Osteoblast (primary cell): ENCODE measurements at regions not wholly inside any gene's neighbourhood (a gene's known extent, or its start where the extent isn't known, plus 50 kb on each side); places are given as distances from the start of the nearest gene placed in this dataset.

Experiments used
- DNase-seq: peaks from one replicate; pipeline ENCODE4 v3.0.0; 2011; ENCODE audit warnings: low spot score, mixed read lengths; ENCODE audit not compliant: insufficient read length; ENCODE audit errors: missing footprints
- H2AFZ ChIP-seq: 2 replicates; pipeline ENCODE4 v1.6.0; 2011; ENCODE audit warnings: mild to moderate bottlenecking, low read length
- H3K27ac ChIP-seq: 2 replicates; pipeline ENCODE4 v1.5.1; 2011; ENCODE audit warnings: mild to moderate bottlenecking, low read depth, low read length, moderate library complexity
- H3K27me3 ChIP-seq: 2 replicates; pipeline ENCODE4 v1.6.0; 2012; ENCODE audit warnings: mild to moderate bottlenecking, control low read depth, inconsistent platforms, low read length, moderate library complexity; ENCODE audit not compliant: insufficient read depth
- H3K36me3 ChIP-seq: 2 replicates; pipeline ENCODE4 v1.5.1; 2011; ENCODE audit warnings: mild to moderate bottlenecking, low read length, control low read depth, moderate library complexity; ENCODE audit not compliant: insufficient read depth
- H3K4me1 ChIP-seq: 2 replicates; pipeline ENCODE4 v1.5.1; 2011; ENCODE audit warnings: mild to moderate bottlenecking, low read length, control low read depth, moderate library complexity; ENCODE audit not compliant: insufficient read depth
- H3K4me2 ChIP-seq: 2 replicates; pipeline ENCODE4 v1.6.0; 2011; ENCODE audit warnings: mild to moderate bottlenecking, low read length; ENCODE audit not compliant: insufficient read depth
- H3K4me3 ChIP-seq: fragments of 200-600 bp; sonication (generic); 3 replicates; pipeline ENCODE4 v1.5.1; 2012; ENCODE audit warnings: mild to moderate bottlenecking, low read length, inconsistent platforms; ENCODE audit not compliant: insufficient read depth
- H3K79me2 ChIP-seq: 2 replicates; pipeline ENCODE4 v1.6.0; 2012; ENCODE audit warnings: mild to moderate bottlenecking, low read length, control low read depth, inconsistent platforms; ENCODE audit not compliant: insufficient read depth
- H3K9me3 ChIP-seq: 2 replicates; pipeline ENCODE4 v1.5.1; 2011; ENCODE audit warnings: low read depth, low read length, control low read depth
- H4K20me1 ChIP-seq: 2 replicates; pipeline ENCODE4 v1.6.0; 2012; ENCODE audit warnings: mild to moderate bottlenecking, low read length, control low read depth; ENCODE audit not compliant: insufficient read depth
- TF ChIP-seq, protein P1 (sequence below): IDR thresholded peaks from 2 replicates; pipeline ENCODE4 v1.5.1; 2011; ENCODE audit warnings: mild to moderate bottlenecking, low read depth, low read length, moderate library complexity; ENCODE audit errors: extremely low read depth

- Histone ChIP-seq H3K79me2 (no peaks in the 10 kb centered on the region), H2AFZ (no peak overlapping the region), H3K27me3 (no peaks in the 10 kb centered on the region), H4K20me1 (no peaks in the 10 kb centered on the region), H3K27ac (no peak overlapping the region), H3K36me3 (no peaks in the 10 kb centered on the region), H3K4me1 (no peaks in the 10 kb centered on the region), H3K4me2 (no peak overlapping the region), H3K9me3 (no peaks in the 10 kb centered on the region), H3K4me3 (no peak overlapping the region)
- no peak for DNase-seq
- TF ChIP-seq, protein P1, sequence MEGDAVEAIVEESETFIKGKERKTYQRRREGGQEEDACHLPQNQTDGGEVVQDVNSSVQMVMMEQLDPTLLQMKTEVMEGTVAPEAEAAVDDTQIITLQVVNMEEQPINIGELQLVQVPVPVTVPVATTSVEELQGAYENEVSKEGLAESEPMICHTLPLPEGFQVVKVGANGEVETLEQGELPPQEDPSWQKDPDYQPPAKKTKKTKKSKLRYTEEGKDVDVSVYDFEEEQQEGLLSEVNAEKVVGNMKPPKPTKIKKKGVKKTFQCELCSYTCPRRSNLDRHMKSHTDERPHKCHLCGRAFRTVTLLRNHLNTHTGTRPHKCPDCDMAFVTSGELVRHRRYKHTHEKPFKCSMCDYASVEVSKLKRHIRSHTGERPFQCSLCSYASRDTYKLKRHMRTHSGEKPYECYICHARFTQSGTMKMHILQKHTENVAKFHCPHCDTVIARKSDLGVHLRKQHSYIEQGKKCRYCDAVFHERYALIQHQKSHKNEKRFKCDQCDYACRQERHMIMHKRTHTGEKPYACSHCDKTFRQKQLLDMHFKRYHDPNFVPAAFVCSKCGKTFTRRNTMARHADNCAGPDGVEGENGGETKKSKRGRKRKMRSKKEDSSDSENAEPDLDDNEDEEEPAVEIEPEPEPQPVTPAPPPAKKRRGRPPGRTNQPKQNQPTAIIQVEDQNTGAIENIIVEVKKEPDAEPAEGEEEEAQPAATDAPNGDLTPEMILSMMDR: no peak
Observed at GRCh38 chr4:132065940-132066495, 1083.1 kb upstream of the PCDH10 start.

GRCh38 chr4:132071815-132072214, 1077.3 kb upstream of the PCDH10 start:
- Histone ChIP-seq H4K20me1 (no peaks in the 10 kb centered on the region), H3K79me2 (no peaks in the 10 kb centered on the region), H3K4me2 (no peak overlapping the region), H3K36me3 (no peaks in the 10 kb centered on the region), H2AFZ (no peak overlapping the region), H3K27me3 (no peaks in the 10 kb centered on the region), H3K4me3 (no peak overlapping the region), H3K27ac (no peak overlapping the region), H3K4me1 (no peaks in the 10 kb centered on the region), H3K9me3 (no peaks in the 10 kb centered on the region)
- no peak for DNase-seq
- TF ChIP-seq, protein P1: no peak

GRCh38 chr4:132076829-132077228, 1072.3 kb upstream of the PCDH10 start:
- no peak overlapping the region for H3K4me2 ChIP-seq
- H3K36me3 ChIP-seq: no peaks in the 10 kb centered on the region
- H3K9me3 ChIP-seq: no peaks in the 10 kb centered on the region
- H2AFZ ChIP-seq: no peak overlapping the region
- no peak overlapping the region for H3K27ac ChIP-seq
- no peaks in the 10 kb centered on the region for H3K79me2 ChIP-seq
- TF ChIP-seq, protein P1: no peak
- H3K4me3 ChIP-seq: no peak overlapping the region
- DNase-seq: no peak
- no peaks in the 10 kb centered on the region for H3K4me1 ChIP-seq
- H4K20me1 ChIP-seq: no peaks in the 10 kb centered on the region
- no peaks in the 10 kb centered on the region for H3K27me3 ChIP-seq

DNA sequence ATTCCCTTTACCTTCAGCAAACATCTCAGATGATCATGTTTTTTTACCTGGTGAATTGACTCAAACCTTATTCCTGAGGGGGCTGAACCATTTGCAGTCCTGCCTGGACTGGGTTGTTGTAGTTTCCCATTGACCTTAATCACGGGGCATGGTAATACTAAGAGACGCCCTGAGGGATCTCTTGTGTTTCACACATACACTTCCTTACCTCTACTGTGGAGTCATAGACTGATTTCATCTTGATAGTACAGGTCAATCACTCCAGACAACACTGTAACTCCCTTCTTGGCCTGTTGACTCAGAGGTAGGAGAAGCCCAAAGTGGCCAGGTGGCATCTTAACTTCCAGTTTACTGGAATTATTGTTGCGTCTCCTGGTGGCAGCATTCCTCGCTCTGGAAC, 1064.0 kb upstream of the PCDH10 start:
- DNase-seq: no peak
- no peaks in the 10 kb centered on the region for H3K4me1 ChIP-seq
- no peak overlapping the region for H3K4me3 ChIP-seq
- no peaks in the 10 kb centered on the region for H3K27me3 ChIP-seq
- no peak overlapping the region for H3K4me2 ChIP-seq
- H3K36me3 ChIP-seq: no peaks in the 10 kb centered on the region
- TF ChIP-seq, protein P1: no peak
- no peaks in the 10 kb centered on the region for H3K9me3 ChIP-seq
- H3K79me2 ChIP-seq: no peaks in the 10 kb centered on the region
- H2AFZ ChIP-seq: no peak overlapping the region
- no peaks in the 10 kb centered on the region for H4K20me1 ChIP-seq
- H3K27ac ChIP-seq: no peak overlapping the region
